Stimulated activated CD4-positive, alpha-beta T cell treated with anti-CD3 and anti-CD28 coated beads, Interleukin-12 subunit alpha, Interleukin-12 subunit beta, amount 100 ng/mL, for 4 hours (primary cell): ENCODE measurements at regions not wholly inside any gene's neighbourhood (a gene's known extent, or its start where the extent isn't known, plus 50 kb on each side); places are given as distances from the start of the nearest gene placed in this dataset.
"Not testable (repeated sequence)": the region's sequence is repeated elsewhere in the genome, so short reads cannot be mapped to it uniquely, and the experiment has no call there.

Experiments used
- DNase-seq: peaks from one replicate; pipeline ENCODE4 v3.0.0-alpha.2; 2020

- no peak for DNase-seq
Observed at GRCh38 chr16:47852991-47853390, 302.8 kb downstream of the ABCC12 start.

- no peak for DNase-seq
Observed at GRCh38 chr16:47851146-47851545, 304.6 kb downstream of the ABCC12 start.

GRCh38 chr16:47849736-47850135 lies 306.1 kb downstream of the ABCC12 start:
- DNase-seq, result no peak

- DNase-seq, result no peak
Observed at GRCh38 chr16:47848421-47849109, 307.2 kb downstream of the ABCC12 start.

DNA sequence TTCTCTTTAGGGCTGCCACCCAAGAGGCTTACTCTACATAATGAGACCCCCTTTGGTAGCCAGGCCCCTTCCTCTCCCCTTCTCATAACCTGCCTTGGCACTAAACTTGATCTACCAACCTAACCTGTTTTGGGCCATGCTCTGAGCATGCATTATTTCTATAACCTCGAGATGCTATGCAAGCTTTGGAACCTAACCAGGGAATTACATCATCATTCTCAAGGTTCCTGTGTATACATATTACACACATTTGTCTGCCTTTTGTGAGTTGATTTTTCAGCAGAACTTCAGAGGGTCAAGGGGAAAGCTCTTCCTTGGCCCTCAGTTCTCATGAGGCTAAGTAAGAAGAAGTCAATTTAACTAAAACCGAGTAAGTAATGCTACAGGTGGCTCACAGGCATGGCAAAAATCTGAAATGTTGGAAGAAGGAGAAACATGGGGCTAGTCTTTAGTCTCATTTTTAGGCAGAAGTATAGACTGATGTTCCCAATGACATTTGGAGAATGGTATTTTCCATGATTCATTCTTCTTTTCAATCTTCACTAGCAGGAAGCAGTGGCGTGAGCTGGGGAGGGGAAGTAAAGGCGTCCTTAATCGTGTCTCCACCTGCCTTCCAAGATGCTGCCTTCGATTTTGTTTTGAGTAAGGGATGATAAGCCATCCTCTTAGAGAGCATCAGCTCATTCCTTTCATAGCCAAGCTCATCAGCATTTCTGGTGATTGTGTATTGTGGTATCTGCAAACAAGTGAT lies 308.4 kb downstream of the ABCC12 start:
- no peak for DNase-seq

- DNase-seq, result no peak
Observed at GRCh38 chr16:47834485-47835024, 321.2 kb downstream of the ABCC12 start.

GRCh38 chr16:47833771-47834170 lies 322.0 kb downstream of the ABCC12 start:
- DNase-seq, result no peak

- no peak for DNase-seq
Observed at GRCh38 chr16:47829850-47830600, 325.8 kb downstream of the ABCC12 start.

GRCh38 chr16:47826070-47826469 lies 329.7 kb downstream of the ABCC12 start:
- DNase-seq, result no peak

GRCh38 chr16:47817048-47817447 lies 338.7 kb downstream of the ABCC12 start:
- DNase-seq, result no peak

GRCh38 chr16:47816511-47816910 lies 339.3 kb downstream of the ABCC12 start:
- no peak for DNase-seq

DNA sequence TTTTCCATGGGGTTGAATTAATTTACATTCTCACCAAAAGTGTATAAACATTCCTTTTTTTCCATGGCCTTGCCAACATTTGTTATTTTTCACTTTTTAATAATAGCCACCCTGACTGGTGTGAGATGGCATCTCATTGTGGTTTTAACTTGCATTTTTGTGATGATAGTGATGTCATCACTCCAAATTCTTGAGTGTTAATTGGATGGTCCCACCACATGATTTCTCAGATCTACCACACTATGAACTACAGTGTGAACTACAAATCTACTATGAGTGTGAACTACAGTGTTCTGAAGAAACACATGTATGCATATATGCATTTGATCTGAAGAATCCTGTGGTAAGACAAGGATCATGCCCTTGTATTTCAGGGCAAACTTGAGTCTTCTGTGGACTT lies 340.1 kb downstream of the ABCC12 start:
- DNase-seq, result no peak

GRCh38 chr16:47811758-47812157 lies 344.0 kb downstream of the ABCC12 start:
- DNase-seq, result not testable (repeated sequence)

DNA sequence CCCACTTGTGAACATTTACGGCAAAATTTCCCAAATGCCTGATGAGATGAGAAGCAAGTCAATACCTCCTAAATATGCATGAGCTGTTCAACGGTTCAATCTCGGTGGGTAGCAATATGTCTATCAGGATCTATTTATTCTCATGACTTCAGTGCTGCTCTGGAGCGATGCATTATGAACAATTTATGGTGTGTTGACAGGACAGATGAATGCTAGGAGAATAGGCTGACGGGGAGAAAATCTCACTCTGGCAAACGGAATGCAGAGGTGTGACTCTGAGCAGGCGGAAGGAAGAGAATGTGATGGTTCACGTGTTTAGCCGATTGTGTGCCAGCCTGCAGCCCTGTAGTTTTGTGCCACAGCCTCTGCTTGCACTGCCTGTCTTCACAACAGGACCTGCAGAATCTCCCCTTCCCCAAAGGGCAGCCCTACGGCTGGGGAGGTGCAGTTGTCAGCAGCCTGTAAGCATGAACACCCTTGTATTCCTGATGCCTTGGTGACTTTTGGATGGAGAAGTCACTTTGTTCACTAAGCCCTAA lies 345.2 kb downstream of the PHKB start:
- DNase-seq, result no peak

- DNase-seq, result no peak
Observed at GRCh38 chr16:47787696-47788095, 326.6 kb downstream of the PHKB start.

- no peak for DNase-seq
Observed at GRCh38 chr16:47781673-47782072, 320.5 kb downstream of the PHKB start.

DNA sequence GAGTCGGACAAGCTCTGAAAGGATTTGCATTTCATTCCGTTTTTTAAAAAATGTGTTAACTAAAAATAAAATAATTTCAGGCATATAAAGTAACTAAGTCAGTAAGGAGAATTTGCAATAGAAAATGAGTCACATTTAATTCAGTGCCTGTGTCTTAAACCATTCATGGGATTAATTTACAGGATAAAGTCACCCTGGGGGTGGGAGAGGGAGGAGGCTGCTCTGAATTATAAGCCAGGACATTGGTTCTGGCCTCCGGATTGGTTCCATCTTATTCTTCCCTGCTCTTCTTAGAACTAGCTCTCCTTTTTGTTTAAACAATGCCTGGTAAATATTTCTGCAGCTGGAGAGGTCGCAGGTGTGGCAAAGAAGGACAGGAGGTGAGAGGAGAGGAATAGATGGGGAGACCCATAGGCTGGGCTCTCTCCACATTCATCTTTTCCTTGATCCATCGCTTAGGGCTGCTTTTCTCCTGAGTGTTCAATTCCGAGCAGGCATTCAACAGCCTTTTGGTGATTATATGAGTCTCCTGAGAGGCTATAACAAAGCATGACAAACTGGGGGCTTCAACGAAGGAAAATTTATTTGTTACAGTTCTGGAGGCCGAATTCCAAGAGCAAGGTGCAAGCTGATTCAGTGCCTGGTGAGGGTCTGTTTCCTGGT lies 319.2 kb downstream of the PHKB start:
- no peak for DNase-seq

- DNase-seq, result peak; percentile 3
Observed at GRCh38 chr16:47779201-47780016, 318.3 kb downstream of the PHKB start.

DNA sequence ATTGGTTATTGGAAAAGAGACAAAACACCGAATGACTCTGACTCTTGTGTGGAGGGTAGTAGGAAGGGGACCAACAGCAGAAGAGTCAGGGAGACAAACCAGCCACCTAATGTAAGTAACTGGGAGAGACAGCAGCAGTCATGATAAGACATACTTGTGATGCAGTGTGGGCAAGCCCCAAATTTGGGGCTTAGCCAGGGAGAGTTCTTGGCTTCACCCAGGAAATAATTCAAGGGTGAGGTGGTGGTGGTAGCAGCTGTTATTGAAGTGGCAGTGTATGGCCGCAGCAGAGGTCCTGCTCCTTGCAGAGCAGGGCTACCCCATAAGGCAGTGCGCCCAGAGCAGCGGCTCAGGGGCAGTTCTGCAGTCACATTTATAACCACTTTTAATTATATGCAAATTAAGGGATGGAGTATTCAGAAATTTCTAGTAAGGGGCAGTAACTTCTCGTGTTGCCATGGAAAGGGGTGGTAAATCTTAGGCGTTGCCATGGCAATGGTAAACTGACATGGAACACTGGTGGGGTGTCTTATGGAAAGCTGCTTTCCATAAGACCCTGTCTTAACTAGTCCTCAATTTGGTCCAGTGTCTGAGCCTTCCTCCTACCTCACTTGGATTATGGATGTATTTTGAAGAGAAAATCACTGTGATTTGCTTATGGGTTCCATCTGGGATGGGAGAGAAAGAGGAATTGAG lies 317.1 kb downstream of the PHKB start:
- no peak for DNase-seq

- no peak for DNase-seq
Observed at GRCh38 chr16:47777220-47777619, 316.1 kb downstream of the PHKB start.

DNA sequence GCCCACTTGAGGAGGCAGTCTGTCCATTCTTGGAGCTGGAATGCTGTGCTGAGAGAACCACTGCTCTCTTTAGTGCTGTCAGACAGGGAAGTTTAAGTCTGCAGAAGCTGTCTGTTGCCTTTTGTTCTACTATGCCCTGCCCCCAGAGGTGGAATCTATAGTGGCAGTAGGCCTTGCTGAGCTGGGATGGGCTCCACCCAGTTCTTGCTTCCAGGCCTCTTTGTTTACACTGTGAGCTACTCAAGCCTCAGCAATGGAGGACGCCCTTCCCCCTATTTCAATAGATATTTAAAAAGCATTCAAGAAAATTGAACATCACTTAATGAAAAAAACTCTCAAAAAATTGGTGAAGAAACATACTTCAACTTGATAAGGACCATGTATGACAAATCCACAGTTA lies 313.5 kb downstream of the PHKB start:
- no peak for DNase-seq
